ENCODE measurements at regions not wholly inside any gene's neighbourhood (a gene's known extent, or its start where the extent isn't known, plus 50 kb on each side); places are given as distances from the start of the nearest gene placed in this dataset.
A peak's percentile ranks its signal among the peaks of the same experiment; 100 is the strongest.
"Not testable (repeated sequence)": the region's sequence is repeated elsewhere in the genome, so short reads cannot be mapped to it uniquely, and the experiment has no call there.

- DNase-seq (ENCODE audit: low read depth), result no peak
These were observed 658.0 kb upstream of the NRG3 start for GRCh38 chr10:81216949-81217348.

GRCh38 chr10:81218307-81218706, 656.7 kb upstream of the NRG3 start:
- no peak for DNase-seq (ENCODE audit: low read depth)

GRCh38 chr10:81219758-81220157, 655.2 kb upstream of the NRG3 start:
- no peak for DNase-seq (ENCODE audit: low read depth)

GRCh38 chr10:81248886-81249285, 626.1 kb upstream of the NRG3 start:
- peak; percentile 51 for DNase-seq (ENCODE audit: low read depth)

GRCh38 chr10:81251457-81252115, 623.4 kb upstream of the NRG3 start:
- no peak for DNase-seq (ENCODE audit: low read depth)

GRCh38 chr10:81264991-81265390, 610.0 kb upstream of the NRG3 start:
- not testable (repeated sequence) for DNase-seq (ENCODE audit: low read depth)

- DNase-seq (ENCODE audit: low read depth), result no peak
These were observed 604.9 kb upstream of the NRG3 start for GRCh38 chr10:81270051-81270450.

- peak; percentile 52 for DNase-seq (ENCODE audit: low read depth)
These were observed 594.2 kb upstream of the NRG3 start for GRCh38 chr10:81280497-81281479.

GRCh38 chr10:81288544-81288943, 586.5 kb upstream of the NRG3 start:
- DNase-seq (ENCODE audit: low read depth), result no peak

GRCh38 chr10:81297292-81297691, 577.7 kb upstream of the NRG3 start:
- DNase-seq (ENCODE audit: low read depth), result no peak

- peak; percentile 56 for DNase-seq (ENCODE audit: low read depth)
These were observed 571.3 kb upstream of the NRG3 start for GRCh38 chr10:81303656-81304055.

GRCh38 chr10:81306971-81307782, 567.8 kb upstream of the NRG3 start:
- DNase-seq (ENCODE audit: low read depth), result no peak

- DNase-seq (ENCODE audit: low read depth), result no peak
These were observed 565.9 kb upstream of the NRG3 start for GRCh38 chr10:81309041-81309552.

- DNase-seq (ENCODE audit: low read depth), result no peak
These were observed 560.5 kb upstream of the NRG3 start for GRCh38 chr10:81314471-81314870.

GRCh38 chr10:81315026-81315425, 560.0 kb upstream of the NRG3 start:
- DNase-seq (ENCODE audit: low read depth), result no peak

- no peak for DNase-seq (ENCODE audit: low read depth)
These were observed 527.0 kb upstream of the NRG3 start for GRCh38 chr10:81348003-81348402.

GRCh38 chr10:81367132-81367531, 507.9 kb upstream of the NRG3 start:
- DNase-seq (ENCODE audit: low read depth), result no peak

- DNase-seq (ENCODE audit: low read depth), result peak; percentile 18
These were observed 488.2 kb upstream of the NRG3 start for GRCh38 chr10:81386817-81387216.

- DNase-seq (ENCODE audit: low read depth), result no peak
These were observed 471.5 kb upstream of the NRG3 start for GRCh38 chr10:81403451-81403850.

- DNase-seq (ENCODE audit: low read depth), result no peak
These were observed 469.6 kb upstream of the NRG3 start for GRCh38 chr10:81405399-81405798.

GRCh38 chr10:81414038-81414437, 461.0 kb upstream of the NRG3 start:
- peak; percentile 5 for DNase-seq (ENCODE audit: low read depth)
